Hepatocyte (in vitro differentiated cells): ENCODE measurements at regions not wholly inside any gene's neighbourhood (a gene's known extent, or its start where the extent isn't known, plus 50 kb on each side); places are given as distances from the start of the nearest gene placed in this dataset.

Experiments
- DNase-seq: peaks from one replicate; pipeline ENCODE4 v3.0.0-alpha.2; 2016; ENCODE audit warnings: low spot score
- H2AFZ ChIP-seq: fragments of 200-600 bp; sonication (generic); 2 replicates; pipeline ENCODE4 v1.6.0; 2016; ENCODE audit warnings: antibody characterized with exemption, mild to moderate bottlenecking
- H3K27ac ChIP-seq: fragments of 200-600 bp; sonication (generic); 2 replicates; pipeline ENCODE4 v1.5.1; 2016; ENCODE audit warnings: mild to moderate bottlenecking
- H3K27me3 ChIP-seq: fragments of 200-600 bp; sonication (generic); 2 replicates; pipeline ENCODE4 v1.6.1; 2016
- H3K36me3 ChIP-seq: fragments of 200-600 bp; sonication (generic); replicated peaks from 2 replicates; pipeline ENCODE4 v1.5.1; 2016; ENCODE audit warnings: low read depth; ENCODE audit not compliant: insufficient read depth
- H3K4me1 ChIP-seq: fragments of 200-600 bp; sonication (generic); 2 replicates; pipeline ENCODE4 v1.5.1; 2016; ENCODE audit warnings: mild to moderate bottlenecking, moderate library complexity; ENCODE audit not compliant: insufficient read depth
- H3K4me2 ChIP-seq: fragments of 200-600 bp; sonication (generic); 2 replicates; pipeline ENCODE4 v1.6.0; 2016
- H3K4me3 ChIP-seq: fragments of 200-600 bp; sonication (generic); 2 replicates; pipeline ENCODE4 v1.5.1; 2016; ENCODE audit warnings: mild to moderate bottlenecking
- H3K79me2 ChIP-seq: fragments of 200-600 bp; sonication (generic); 2 replicates; pipeline ENCODE4 v1.6.0; 2017; ENCODE audit warnings: mild to moderate bottlenecking
- H3K9me2 ChIP-seq: fragments of 200-600 bp; sonication (generic); replicated peaks from 2 replicates; pipeline ENCODE4 v1.6.0; 2017; ENCODE audit warnings: mild to moderate bottlenecking; ENCODE audit not compliant: insufficient read depth
- H3K9me3 ChIP-seq: fragments of 200-600 bp; sonication (generic); 2 replicates; pipeline ENCODE4 v1.5.1; 2016; ENCODE audit warnings: low read depth, mild to moderate bottlenecking
- H4K20me1 ChIP-seq: fragments of 200-600 bp; sonication (generic); 2 replicates; pipeline ENCODE4 v1.6.0; 2016; ENCODE audit warnings: mild to moderate bottlenecking; ENCODE audit not compliant: insufficient read depth, poor library complexity, severe bottlenecking
- EZH2 ChIP-seq: fragments of 200-600 bp; sonication (generic); IDR thresholded peaks from 2 replicates; pipeline ENCODE4 v1.6.1; 2016; ENCODE audit warnings: antibody characterized with exemption, mild to moderate bottlenecking, borderline replicate concordance
- EZH2phosphoT487 ChIP-seq: fragments of 200-600 bp; sonication (generic); IDR thresholded peaks from one replicate; pipeline ENCODE4 v1.6.1; 2018; ENCODE audit warnings: antibody characterized with exemption, mild to moderate bottlenecking, low read depth, moderate library complexity; ENCODE audit not compliant: unreplicated experiment, severe bottlenecking
- WGBS: methylation state at CpG from one replicate; pipeline ENCODE4 v1.1.6; 2016; ENCODE audit warnings: low lambda C conversion rate; ENCODE audit errors: missing lambda C conversion rate; 5-methylcytosine and 5-hydroxymethylcytosine counted together
- TF ChIP-seq, protein P1 (sequence below): fragments of 200-600 bp; sonication (generic); IDR thresholded peaks from 2 replicates; pipeline ENCODE4 v1.5.1; 2016; ENCODE audit warnings: antibody characterized with exemption, mild to moderate bottlenecking; ENCODE audit not compliant: poor library complexity

DNA sequence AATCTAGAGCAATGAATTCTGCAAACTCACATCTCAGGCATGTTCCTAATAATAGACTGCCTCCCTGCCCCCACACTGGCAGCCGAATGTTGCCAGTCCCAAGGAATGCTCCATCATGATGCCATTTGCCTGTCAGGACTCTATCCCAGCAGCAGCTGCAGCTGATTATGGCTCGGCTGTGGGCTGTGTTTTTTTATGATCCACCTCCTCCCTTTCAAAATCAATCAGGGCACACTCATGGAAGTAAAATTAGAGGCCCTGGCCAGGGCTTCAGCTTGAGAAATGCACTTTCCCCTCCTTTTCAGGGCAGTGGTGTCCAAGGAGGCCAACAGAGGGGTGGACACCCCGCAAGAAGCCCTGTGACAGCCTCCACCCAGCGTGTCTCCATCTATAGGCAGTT lies 176.7 kb upstream of the S1PR3 start:
- Histone ChIP-seq H3K9me2 (no peaks in the 10 kb centered on the region), H3K4me1 (peaks cover 30% of the 10 kb centered on the region), H4K20me1 (no peaks in the 10 kb centered on the region), H3K36me3 (no peaks in the 10 kb centered on the region), H2AFZ (no peak overlapping the region), H3K27ac (peak overlapping the region; percentile 80), H3K79me2 (no peaks in the 10 kb centered on the region), H3K4me3 (no peak overlapping the region), H3K4me2 (no peak overlapping the region), H3K27me3 (no peaks in the 10 kb centered on the region), H3K9me3 (no peaks in the 10 kb centered on the region)
- TF ChIP-seq EZH2 = no peak
- no peak for TF ChIP-seq EZH2phosphoT487
- TF ChIP-seq, protein P1, sequence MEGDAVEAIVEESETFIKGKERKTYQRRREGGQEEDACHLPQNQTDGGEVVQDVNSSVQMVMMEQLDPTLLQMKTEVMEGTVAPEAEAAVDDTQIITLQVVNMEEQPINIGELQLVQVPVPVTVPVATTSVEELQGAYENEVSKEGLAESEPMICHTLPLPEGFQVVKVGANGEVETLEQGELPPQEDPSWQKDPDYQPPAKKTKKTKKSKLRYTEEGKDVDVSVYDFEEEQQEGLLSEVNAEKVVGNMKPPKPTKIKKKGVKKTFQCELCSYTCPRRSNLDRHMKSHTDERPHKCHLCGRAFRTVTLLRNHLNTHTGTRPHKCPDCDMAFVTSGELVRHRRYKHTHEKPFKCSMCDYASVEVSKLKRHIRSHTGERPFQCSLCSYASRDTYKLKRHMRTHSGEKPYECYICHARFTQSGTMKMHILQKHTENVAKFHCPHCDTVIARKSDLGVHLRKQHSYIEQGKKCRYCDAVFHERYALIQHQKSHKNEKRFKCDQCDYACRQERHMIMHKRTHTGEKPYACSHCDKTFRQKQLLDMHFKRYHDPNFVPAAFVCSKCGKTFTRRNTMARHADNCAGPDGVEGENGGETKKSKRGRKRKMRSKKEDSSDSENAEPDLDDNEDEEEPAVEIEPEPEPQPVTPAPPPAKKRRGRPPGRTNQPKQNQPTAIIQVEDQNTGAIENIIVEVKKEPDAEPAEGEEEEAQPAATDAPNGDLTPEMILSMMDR = no peak
- WGBS = 48% methylated on average over 4 of the region's 4 CpGs
- peak; percentile 58 for DNase-seq

DNA sequence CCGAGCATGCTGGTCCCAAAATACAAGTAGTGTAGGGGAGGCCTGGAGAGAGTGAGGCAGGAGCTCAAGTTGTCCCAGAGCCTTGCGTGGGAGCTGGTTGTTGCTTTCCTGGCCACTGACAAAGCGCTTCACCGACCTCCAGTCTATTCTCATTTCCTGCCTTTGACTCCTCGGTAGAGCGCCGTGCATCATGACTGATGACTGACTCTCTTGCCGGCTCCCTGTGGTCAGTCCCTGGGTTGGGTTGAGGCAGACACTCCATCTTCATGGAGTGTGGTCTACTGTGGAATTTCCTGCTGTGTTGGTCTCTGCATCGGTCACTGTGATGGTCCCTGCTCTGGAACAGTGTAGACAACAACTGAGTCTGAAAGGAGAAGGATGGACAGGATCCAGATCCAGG lies 175.1 kb upstream of the S1PR3 start:
- WGBS = 93% methylated on average over 9 of the region's 9 CpGs
- no peaks in the 10 kb centered on the region for H3K79me2 ChIP-seq
- no peaks in the 10 kb centered on the region for H3K27me3 ChIP-seq
- TF ChIP-seq EZH2 (no peak), EZH2phosphoT487 (no peak)
- TF ChIP-seq, protein P1 = no peak
- H3K27ac ChIP-seq = no peak overlapping the region
- no peak overlapping the region for H2AFZ ChIP-seq
- no peaks in the 10 kb centered on the region for H3K36me3 ChIP-seq
- no peaks in the 10 kb centered on the region for H4K20me1 ChIP-seq
- no peak overlapping the region for H3K4me2 ChIP-seq
- no peaks in the 10 kb centered on the region for H3K9me3 ChIP-seq
- no peak overlapping the region for H3K4me3 ChIP-seq
- H3K9me2 ChIP-seq = no peaks in the 10 kb centered on the region
- DNase-seq = no peak
- H3K4me1 ChIP-seq = peaks cover 26% of the 10 kb centered on the region

DNA sequence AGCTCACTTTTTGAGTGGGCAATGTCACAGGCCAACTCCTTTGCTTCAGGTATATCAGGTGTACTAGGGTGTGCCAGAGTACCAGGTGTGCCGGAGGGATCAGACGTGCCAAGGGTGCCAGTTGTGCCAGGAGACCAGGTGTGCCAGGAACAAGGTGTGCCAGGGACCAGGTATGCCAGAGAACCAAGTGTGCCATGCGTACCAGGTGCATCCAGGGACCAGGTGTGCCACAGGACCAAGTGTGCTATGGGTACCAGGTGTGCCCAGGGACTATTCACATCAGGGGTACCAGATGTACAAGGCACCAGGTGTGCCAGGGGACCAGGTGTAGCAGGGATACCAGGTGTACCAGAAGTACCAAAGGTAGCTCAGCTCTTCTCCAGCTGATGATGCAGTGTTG lies 174.7 kb upstream of the S1PR3 start:
- no peaks in the 10 kb centered on the region for H3K9me2 ChIP-seq
- DNase-seq = no peak
- WGBS = 92% methylated on average over 3 of the region's 3 CpGs
- H2AFZ ChIP-seq = no peak overlapping the region
- no peak overlapping the region for H3K27ac ChIP-seq
- no peaks in the 10 kb centered on the region for H3K27me3 ChIP-seq
- H3K79me2 ChIP-seq = no peaks in the 10 kb centered on the region
- H3K9me3 ChIP-seq = no peaks in the 10 kb centered on the region
- H3K36me3 ChIP-seq = no peaks in the 10 kb centered on the region
- no peak overlapping the region for H3K4me2 ChIP-seq
- H4K20me1 ChIP-seq = no peaks in the 10 kb centered on the region
- no peak overlapping the region for H3K4me3 ChIP-seq
- TF ChIP-seq, protein P1 = no peak
- H3K4me1 ChIP-seq = peaks cover 26% of the 10 kb centered on the region

DNA sequence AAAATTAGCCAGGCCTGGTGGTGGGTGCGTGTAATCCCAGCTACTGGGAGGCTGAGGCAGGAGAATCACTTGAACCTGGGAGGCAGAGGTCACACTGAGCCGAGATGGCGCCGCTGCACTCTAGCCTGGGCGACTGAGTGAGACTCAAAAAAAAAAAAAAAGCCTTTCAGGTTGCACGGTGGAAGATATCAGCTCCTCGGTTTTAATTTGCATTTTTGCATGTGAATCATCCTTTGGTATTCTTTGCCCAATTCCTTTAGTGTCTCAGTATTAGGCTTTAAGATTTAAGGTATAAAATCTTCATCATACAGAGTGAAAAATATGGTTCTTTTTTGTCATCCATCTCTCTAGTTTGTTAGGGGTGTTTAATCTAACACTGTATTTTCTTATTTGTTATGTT lies 173.6 kb upstream of the S1PR3 start:
- H3K79me2 ChIP-seq = no peaks in the 10 kb centered on the region
- WGBS = 74% methylated on average over 7 of the region's 7 CpGs
- H3K4me3 ChIP-seq = no peak overlapping the region
- no peaks in the 10 kb centered on the region for H3K36me3 ChIP-seq
- H4K20me1 ChIP-seq = no peaks in the 10 kb centered on the region
- no peak overlapping the region for H3K4me2 ChIP-seq
- no peak overlapping the region for H2AFZ ChIP-seq
- no peak for DNase-seq
- no peaks in the 10 kb centered on the region for H3K27me3 ChIP-seq
- peaks cover 26% of the 10 kb centered on the region for H3K4me1 ChIP-seq
- H3K9me3 ChIP-seq = no peaks in the 10 kb centered on the region
- no peak for TF ChIP-seq EZH2phosphoT487
- TF ChIP-seq EZH2 = no peak
- TF ChIP-seq, protein P1 = no peak
- no peak overlapping the region for H3K27ac ChIP-seq
- H3K9me2 ChIP-seq = no peaks in the 10 kb centered on the region
